NCI-H82 treated with DMSO at 0.1 percent for 48 hours (cell line): ENCODE measurements at regions not wholly inside any gene's neighbourhood (a gene's known extent, or its start where the extent isn't known, plus 50 kb on each side); places are given as distances from the start of the nearest gene placed in this dataset.
"Not testable (repeated sequence)": the region's sequence is repeated elsewhere in the genome, so short reads cannot be mapped to it uniquely, and the experiment has no call there.

Source experiments
- DNase-seq: peaks from one replicate; lab custom pipeline; 2025; ENCODE audit not compliant: unreplicated experiment; lab: John Stamatoyannopoulos, UW

- DNase-seq = no peak
Observed at GRCh38 chr15:70378126-70379031, 280.7 kb upstream of the TLE3 start.

DNA sequence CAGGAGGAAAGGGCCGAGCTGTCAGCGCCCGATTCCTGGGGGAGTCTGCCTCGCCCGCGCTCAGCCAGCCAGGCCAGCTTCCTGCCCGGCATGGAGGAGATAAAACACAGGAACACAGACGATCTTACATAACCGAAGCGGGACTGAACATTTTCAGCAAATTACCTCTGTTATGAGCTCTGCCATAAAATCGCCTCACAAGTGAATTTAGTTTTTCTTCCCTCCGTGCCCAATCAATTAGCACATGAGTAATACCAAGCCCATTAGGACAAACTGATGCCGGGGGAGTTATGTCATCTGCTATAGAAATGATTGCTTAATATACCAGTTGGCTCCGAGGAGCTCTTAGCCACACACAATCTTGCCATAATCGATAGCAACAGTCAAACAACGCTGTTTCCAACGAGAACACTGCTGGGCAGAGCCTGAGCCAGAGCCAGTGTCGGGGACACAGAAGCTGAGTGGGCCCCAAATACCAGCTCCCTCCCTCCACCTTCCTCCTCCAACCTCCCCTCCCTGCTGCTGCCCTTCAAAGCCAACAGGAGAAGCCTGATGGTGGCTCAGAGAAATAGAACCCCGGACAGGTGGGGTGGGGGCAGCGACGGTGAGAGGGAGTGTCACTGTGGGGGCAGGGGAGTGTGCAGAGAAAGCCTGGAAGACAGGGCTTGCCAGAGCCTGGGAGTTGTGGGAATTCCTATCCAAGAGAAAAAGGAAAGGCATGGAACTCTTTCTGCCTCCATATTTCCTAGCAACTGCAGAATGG, 279.4 kb upstream of the TLE3 start:
- DNase-seq = no peak

DNA sequence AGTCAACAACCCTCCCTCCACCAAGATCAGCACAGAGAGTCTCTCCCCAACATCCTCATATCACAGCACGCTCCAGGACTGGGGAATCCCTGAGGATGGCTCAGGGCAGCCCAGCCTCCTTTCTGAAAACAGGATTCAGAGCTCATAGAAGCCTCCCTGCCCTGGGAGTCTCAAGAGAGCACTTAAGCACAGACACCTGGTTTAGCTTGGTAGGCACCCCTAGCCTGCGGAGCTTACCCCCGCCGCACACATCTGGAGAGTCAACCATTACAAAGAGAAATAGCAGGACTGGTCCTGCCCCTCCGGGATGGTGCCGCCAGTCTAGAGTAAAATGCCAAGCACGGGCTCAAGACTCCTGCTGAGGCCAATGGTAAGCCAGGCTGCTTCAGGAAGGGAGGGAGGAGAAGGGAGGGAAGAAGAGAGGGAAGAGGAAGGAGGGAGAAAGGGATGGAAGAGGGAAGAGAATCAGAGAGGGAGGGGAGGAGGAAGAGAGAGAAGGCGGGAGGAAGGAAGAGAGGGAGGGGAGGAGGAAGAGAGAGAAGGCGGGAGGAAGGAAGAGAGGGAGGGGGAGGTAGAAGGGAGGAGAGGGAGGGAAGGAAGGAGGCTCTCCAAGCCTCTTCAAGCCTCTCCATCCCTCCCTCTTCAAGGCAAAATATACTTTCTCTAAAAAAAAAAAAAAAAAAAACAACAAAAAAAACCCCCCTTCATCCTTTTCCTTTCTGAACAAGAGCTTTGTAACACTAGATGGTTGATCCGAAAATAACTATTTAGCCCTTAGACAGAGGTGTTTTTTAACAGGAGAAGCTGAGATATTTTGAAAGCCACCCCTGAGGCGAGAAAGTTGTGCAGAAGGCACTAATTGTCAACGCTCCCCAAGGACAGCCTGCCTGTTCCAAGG, 278.6 kb upstream of the TLE3 start:
- no peak for DNase-seq

DNA sequence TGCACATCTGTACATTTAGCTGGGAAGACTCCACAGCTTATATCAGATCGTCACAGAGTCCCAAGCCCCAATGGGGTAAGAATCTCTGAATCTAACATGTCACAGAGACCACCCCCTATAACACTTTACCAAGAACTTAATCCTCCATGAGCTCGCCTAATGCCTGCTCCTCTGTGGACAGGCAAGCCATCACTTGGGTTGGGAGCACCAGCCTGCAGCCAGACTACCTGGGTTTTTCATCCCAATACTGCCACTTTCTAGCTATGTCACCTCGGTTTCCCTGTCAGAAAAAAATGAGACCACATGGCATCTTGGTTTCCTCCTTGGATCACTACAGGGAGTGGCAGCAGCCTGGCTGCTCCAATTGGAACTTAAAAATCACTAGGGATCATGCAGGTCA, 277.9 kb upstream of the TLE3 start:
- DNase-seq = no peak

- DNase-seq = no peak
Observed at GRCh38 chr15:70375006-70375431, 277.3 kb upstream of the TLE3 start.

DNA sequence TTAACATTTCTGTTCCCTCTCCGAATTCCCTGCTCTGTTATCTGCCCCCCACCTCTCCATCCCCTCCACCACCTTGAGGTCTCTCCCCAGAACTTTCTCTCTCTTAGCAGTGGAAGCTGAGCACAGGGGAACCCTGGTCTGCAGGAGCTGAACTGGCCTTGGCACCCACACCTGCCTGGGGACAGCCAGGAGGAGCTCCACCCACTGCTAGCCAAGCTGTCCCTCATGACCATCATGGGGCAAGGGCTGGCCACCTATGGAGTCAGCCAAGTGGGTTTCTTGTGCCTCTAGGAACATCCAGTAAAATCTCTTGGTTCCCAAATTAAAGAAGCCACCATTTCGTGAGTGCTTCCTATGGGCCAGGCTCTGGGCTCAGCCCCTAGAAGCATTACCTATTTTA, 276.4 kb upstream of the TLE3 start:
- no peak for DNase-seq

GRCh38 chr15:70373439-70373838, 275.7 kb upstream of the TLE3 start:
- DNase-seq = not testable (repeated sequence)

DNA sequence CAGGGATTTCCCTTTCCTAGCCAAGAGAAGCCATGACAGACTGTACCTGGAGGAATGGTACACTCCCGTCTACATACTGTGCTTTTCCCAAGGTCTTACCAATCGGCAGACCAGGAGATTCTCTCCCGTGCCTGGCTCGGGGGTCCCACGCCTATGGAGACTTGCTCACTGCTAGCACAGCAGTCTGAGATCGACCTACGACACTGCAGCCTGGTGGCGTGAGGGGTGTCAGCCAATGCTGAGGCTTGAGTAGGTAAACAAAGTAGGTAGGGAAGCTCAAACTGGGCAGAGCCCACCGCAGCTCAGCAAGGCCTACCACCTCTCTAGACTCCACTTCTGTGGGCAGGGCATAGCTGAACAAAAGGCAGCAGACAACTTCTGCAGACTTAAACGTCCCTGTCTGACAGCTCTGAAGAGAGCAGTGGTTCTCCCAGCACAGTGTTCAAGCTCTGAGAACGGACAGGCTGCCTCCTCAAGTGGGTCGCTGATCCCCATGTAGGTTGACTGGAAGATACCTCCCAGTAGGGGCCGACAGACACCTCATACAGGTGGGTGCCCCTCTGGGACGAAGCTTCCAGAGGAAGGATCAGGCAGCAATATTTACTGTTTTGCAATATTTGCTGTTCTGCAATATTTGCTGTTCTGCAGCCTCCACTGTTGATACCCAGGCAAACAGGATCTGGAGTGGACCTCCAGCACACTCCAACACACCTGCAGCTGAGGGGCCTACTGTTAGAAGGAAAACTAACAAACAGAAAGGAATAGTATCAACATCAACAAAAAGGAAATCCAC, 270.4 kb upstream of the TLE3 start:
- not testable (repeated sequence) for DNase-seq

- DNase-seq = not testable (repeated sequence)
Observed at GRCh38 chr15:70364023-70364422, 266.3 kb upstream of the TLE3 start.

DNA sequence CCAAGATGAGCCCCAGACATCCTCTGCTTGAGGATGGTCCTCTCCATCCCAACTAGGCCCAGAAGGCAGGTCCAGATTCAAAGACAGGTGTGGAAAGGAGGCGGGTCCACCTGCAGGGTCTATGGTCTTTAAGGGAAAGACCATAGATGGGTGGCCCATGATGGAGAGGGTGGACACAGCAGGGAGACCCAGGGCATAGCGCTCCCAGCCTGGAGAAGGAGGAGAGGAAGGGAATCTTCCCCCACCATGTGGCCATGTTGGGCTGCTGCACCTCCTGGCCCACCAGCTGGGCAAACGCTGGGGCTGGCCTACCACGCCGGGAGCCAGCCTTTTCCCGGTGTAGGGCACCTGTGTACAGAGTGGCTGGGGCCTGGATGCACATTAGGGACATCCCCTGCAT, 265.2 kb upstream of the TLE3 start:
- DNase-seq = peak; percentile 33

DNA sequence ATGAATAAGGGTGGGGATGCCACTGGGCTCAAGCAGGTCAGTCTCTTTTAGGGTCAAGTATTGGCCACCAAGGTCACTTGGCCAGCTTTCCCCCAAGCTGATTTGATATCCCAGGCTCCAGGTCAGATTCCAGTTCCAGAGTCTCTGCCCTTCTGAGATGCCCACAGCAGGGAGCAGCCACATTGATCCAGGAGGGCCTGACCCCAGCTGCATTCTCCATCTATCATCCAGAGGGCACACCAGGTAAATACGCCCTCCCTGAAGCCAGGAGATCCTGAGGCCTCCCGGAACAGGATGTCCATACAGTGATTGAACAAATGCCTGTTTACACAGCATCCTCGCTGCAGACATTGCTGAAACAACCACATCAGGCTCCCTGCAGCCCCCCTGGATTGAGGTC, 264.6 kb upstream of the TLE3 start:
- no peak for DNase-seq

GRCh38 chr15:70361891-70362290, 264.2 kb upstream of the TLE3 start:
- no peak for DNase-seq

- DNase-seq = no peak
Observed at GRCh38 chr15:70361106-70361505, 263.4 kb upstream of the TLE3 start.

- DNase-seq = no peak
Observed at GRCh38 chr15:70358871-70359647, 261.3 kb upstream of the TLE3 start.

GRCh38 chr15:70358011-70358819, 260.5 kb upstream of the TLE3 start:
- no peak for DNase-seq

GRCh38 chr15:70357453-70357852, 259.7 kb upstream of the TLE3 start:
- no peak for DNase-seq

- no peak for DNase-seq
Observed at GRCh38 chr15:70356919-70357318, 259.2 kb upstream of the TLE3 start.

GRCh38 chr15:70356062-70356860, 258.5 kb upstream of the TLE3 start:
- no peak for DNase-seq
